H1 (cell line): ENCODE measurements at regions not wholly inside any gene's neighbourhood (a gene's known extent, or its start where the extent isn't known, plus 50 kb on each side); places are given as distances from the start of the nearest gene placed in this dataset.

Experiments
- CTCF ChIA-PET: fragments of 300-600 bp; sonication (Branson Sonifier 250); formaldehyde crosslinking; loops from one replicate; lab custom pipeline; 2021; ENCODE audit not compliant: partially characterized antibody; lab: Charles Lee
- POLR2A ChIA-PET: fragments of 300-600 bp; sonication (Branson Sonifier 250); formaldehyde crosslinking; loops from one replicate; lab custom pipeline; 2021; ENCODE audit warnings: inconsistent platforms; ENCODE audit not compliant: partially characterized antibody; lab: Charles Lee
- DNase-seq, 2 experiments: peaks; one replicate each; pipeline versions ENCODE4 v3.0.0 to v3.0.0-alpha.2; 2010 to 2022; ENCODE audit warnings: low spot score in 2 of 2, low read depth in 1 of 2, mixed read lengths in 1 of 2
- FAIRE-seq: peaks from 2 replicates; lab custom pipeline; 2011; peaks lifted over from hg19 to GRCh38; lab: Jason Lieb, UNC
- H2AFZ ChIP-seq: 2 replicates; pipeline ENCODE4 v1.8.1; 2012; ENCODE audit warnings: low read length, inconsistent platforms
- H2AK5ac ChIP-seq: 2 replicates; pipeline ENCODE4 v1.6.1; 2013; ENCODE audit warnings: low read depth, low read length
- H2BK120ac ChIP-seq: replicated peaks from 2 replicates; pipeline ENCODE3; 2013; ENCODE audit warnings: low read depth, low read length, inconsistent platforms
- H2BK12ac ChIP-seq: 2 replicates; pipeline ENCODE4 v1.6.1; 2013; ENCODE audit warnings: low read depth, low read length
- H2BK15ac ChIP-seq: 2 replicates; pipeline ENCODE4 v1.6.1; 2013; ENCODE audit warnings: low read length
- H2BK20ac ChIP-seq: 2 replicates; pipeline ENCODE4 v1.6.1; 2013; ENCODE audit warnings: low read length
- H2BK5ac ChIP-seq: 2 replicates; pipeline ENCODE4 v1.6.1; 2013; ENCODE audit warnings: low read depth, low read length
- H3K14ac ChIP-seq: 2 replicates; pipeline ENCODE4 v1.6.1; 2013; ENCODE audit warnings: inconsistent platforms; ENCODE audit not compliant: insufficient read length
- H3K18ac ChIP-seq: 2 replicates; pipeline ENCODE4 v1.6.1; 2013; ENCODE audit warnings: low read length; ENCODE audit errors: extremely low read depth
- H3K23ac ChIP-seq: 2 replicates; pipeline ENCODE4 v1.6.1; 2013; ENCODE audit warnings: inconsistent platforms; ENCODE audit not compliant: insufficient read length
- H3K23me2 ChIP-seq: 2 replicates; pipeline ENCODE4 v1.6.1; 2013; ENCODE audit warnings: low read depth, low read length
- H3K27ac ChIP-seq: 2 replicates; pipeline ENCODE4 v1.6.1; 2011; ENCODE audit warnings: low read depth, low read length, inconsistent platforms
- H3K27me3 ChIP-seq, 4 experiments: replicated peaks in 1 of 4; 1 replicate in 1 of 4; 2 replicates in 3 of 4; pipeline versions ENCODE4 v1.6.1 to v1.8.1; 2011 to 2013; ENCODE audit warnings: low read length in 3 of 4, mild to moderate bottlenecking in 3 of 4, inconsistent platforms in 2 of 4, mixed read lengths in 2 of 4, moderate library complexity in 1 of 4; ENCODE audit not compliant: control insufficient read depth in 3 of 4, insufficient read depth in 3 of 4; ENCODE audit errors: extremely low read depth in 1 of 4
- H3K36me3 ChIP-seq, 4 experiments: 2 replicates each; pipeline versions ENCODE4 v1.6.1 to v1.8.1; 2011 to 2013; ENCODE audit warnings: mild to moderate bottlenecking in 4 of 4, low read length in 3 of 4, moderate library complexity in 2 of 4, control low read depth in 1 of 4, inconsistent platforms in 1 of 4; ENCODE audit not compliant: insufficient read depth in 4 of 4, control insufficient read depth in 2 of 4
- H3K4ac ChIP-seq: replicated peaks from 2 replicates; pipeline ENCODE3; 2013; ENCODE audit warnings: low read length, low read depth, mixed read lengths, inconsistent platforms; ENCODE audit not compliant: insufficient read length
- H3K4me1 ChIP-seq, 4 experiments: replicated peaks in 1 of 4; 1 replicate in 1 of 4; 2 replicates in 3 of 4; pipeline versions ENCODE4 v1.6.1 to v1.8.1; 2011 to 2013; ENCODE audit warnings: low read length in 3 of 4, inconsistent platforms in 2 of 4, mixed read lengths in 1 of 4; ENCODE audit not compliant: insufficient read depth in 4 of 4, control insufficient read depth in 3 of 4
- H3K4me2 ChIP-seq, 2 experiments: 2 replicates each; pipeline versions ENCODE4 v1.6.1 to v1.8.1; 2011 to 2013; ENCODE audit warnings: low read depth in 2 of 2, low read length in 2 of 2, control low read depth in 1 of 2, inconsistent platforms in 1 of 2, mild to moderate bottlenecking in 1 of 2; ENCODE audit not compliant: insufficient read depth in 1 of 2
- H3K4me3 ChIP-seq, 4 experiments: fragments of 200-600, 300-600 bp in 1 of 4; sonication (generic), shearing (Covaris generic), sonication (Bioruptor Twin) in 1 of 4; 2 replicates each; pipeline versions ENCODE4 v1.5.1 to v1.8.1; 2011 to 2016; ENCODE audit warnings: low read length in 4 of 4, low read depth in 3 of 4, control low read depth in 2 of 4, inconsistent platforms in 2 of 4, mild to moderate bottlenecking in 2 of 4, mixed read lengths in 1 of 4, moderate library complexity in 1 of 4; ENCODE audit not compliant: insufficient read depth in 2 of 4; ENCODE audit errors: extremely low read depth in 1 of 4
- H3K56ac ChIP-seq: replicated peaks from 2 replicates; pipeline ENCODE3; 2013; ENCODE audit warnings: low read depth, mild to moderate bottlenecking, mixed read lengths, low read length, inconsistent platforms; ENCODE audit not compliant: insufficient read length
- H3K79me1 ChIP-seq: 2 replicates; pipeline ENCODE4 v1.6.1; 2013; ENCODE audit warnings: low read depth, low read length, control low read depth
- H3K79me2 ChIP-seq, 2 experiments: 2 replicates each; pipeline versions ENCODE4 v1.6.1 to v1.8.1; 2012 to 2013; ENCODE audit warnings: low read length in 2 of 2, mild to moderate bottlenecking in 2 of 2, inconsistent platforms in 1 of 2; ENCODE audit not compliant: insufficient read depth in 2 of 2, control insufficient read depth in 1 of 2
- H3K9ac ChIP-seq, 4 experiments: replicated peaks in 1 of 4; 1 replicate in 1 of 4; 2 replicates in 3 of 4; pipeline versions ENCODE4 v1.6.1 to v1.8.1; 2011 to 2013; ENCODE audit warnings: low read depth in 3 of 4, low read length in 3 of 4, control low read depth in 2 of 4, mild to moderate bottlenecking in 2 of 4, moderate library complexity in 2 of 4, inconsistent platforms in 1 of 4; ENCODE audit errors: extremely low read depth in 1 of 4
- H3K9me3 ChIP-seq, 2 experiments: 2 replicates each; pipeline versions ENCODE4 v1.6.1 to v1.8.1; 2012 to 2013; ENCODE audit warnings: mild to moderate bottlenecking in 2 of 2, moderate library complexity in 2 of 2, control low read depth in 1 of 2, inconsistent platforms in 1 of 2, low read depth in 1 of 2, low read length in 1 of 2, mixed read lengths in 1 of 2; ENCODE audit not compliant: insufficient read depth in 2 of 2
- H4K20me1 ChIP-seq, 2 experiments: replicated peaks in 1 of 2; 2 replicates each; pipeline versions ENCODE3 to v1.8.1; 2011 to 2013; ENCODE audit warnings: inconsistent platforms in 2 of 2, low read length in 2 of 2, mild to moderate bottlenecking in 1 of 2; ENCODE audit not compliant: insufficient read depth in 2 of 2, control insufficient read depth in 1 of 2
- H4K5ac ChIP-seq: 2 replicates; pipeline ENCODE4 v1.6.1; 2013; ENCODE audit warnings: low read length, low read depth, mixed read lengths, inconsistent platforms; ENCODE audit not compliant: insufficient read length
- H4K8ac ChIP-seq: 2 replicates; pipeline ENCODE4 v1.8.0; 2013; ENCODE audit warnings: mild to moderate bottlenecking, moderate library complexity, low read length, inconsistent platforms; ENCODE audit not compliant: insufficient read depth; ENCODE audit errors: extremely low read depth
- H4K91ac ChIP-seq: replicated peaks from 2 replicates; pipeline ENCODE3; 2013; ENCODE audit warnings: low read length, mixed read lengths, inconsistent platforms; ENCODE audit not compliant: insufficient read length
- ASH2L ChIP-seq: fragments of 200-600, 300-600 bp; sonication (generic); IDR thresholded peaks from one replicate; pipeline ENCODE4 v1.7.1; 2017; ENCODE audit warnings: low read length
- EGR1 ChIP-seq: IDR thresholded peaks from 2 replicates; pipeline ENCODE4 v1.6.1; 2011; ENCODE audit warnings: low read depth, low read length, borderline replicate concordance
- EP300 ChIP-seq, 2 experiments: IDR thresholded peaks; 1 replicate in 1 of 2; 2 replicates in 1 of 2; pipeline ENCODE4 v1.6.1; 2011 to 2012; ENCODE audit warnings: low read depth in 2 of 2, low read length in 2 of 2, mild to moderate bottlenecking in 2 of 2, borderline replicate concordance in 1 of 2, inconsistent platforms in 1 of 2, moderate library complexity in 1 of 2
- KDM4A ChIP-seq: IDR thresholded peaks from one replicate; pipeline ENCODE4 v1.7.1; 2012; ENCODE audit warnings: low read depth, mild to moderate bottlenecking, moderate library complexity, low read length, inconsistent platforms; ENCODE audit not compliant: severe bottlenecking
- RNF2 ChIP-seq: fragments of 200-900, 300-1000 bp; sonication (generic); IDR thresholded peaks from 2 replicates; pipeline ENCODE4 v1.7.1; 2016; ENCODE audit warnings: borderline replicate concordance, low read depth, mild to moderate bottlenecking, antibody characterized with exemption, low read length; ENCODE audit not compliant: poor library complexity, severe bottlenecking; ENCODE audit errors: missing control alignments
- SAP30 ChIP-seq: fragments of 300-600 bp; sonication (generic); IDR thresholded peaks from 2 replicates; pipeline ENCODE4 v1.7.1; 2012; ENCODE audit warnings: low read length, moderate library complexity, mild to moderate bottlenecking, inconsistent platforms; ENCODE audit not compliant: insufficient read depth, insufficient replicate concordance
- SUZ12 ChIP-seq: fragments of 200-600 bp; sonication (generic); IDR thresholded peaks from 2 replicates; pipeline ENCODE4 v1.6.1; 2012; ENCODE audit warnings: mild to moderate bottlenecking, inconsistent platforms, low read length, moderate library complexity, mixed read lengths
- TCF12 ChIP-seq: IDR thresholded peaks from 2 replicates; pipeline ENCODE4 v1.6.1; 2011; ENCODE audit warnings: low read depth, mild to moderate bottlenecking, low read length
- WGBS, 2 experiments: shearing (Covaris generic) in 1 of 2; methylation state at CpG; one replicate each; pipeline versions ENCODE4 v1.1.6 to v1.1.7; 2013 to 2015; ENCODE audit warnings: low lambda C conversion rate in 2 of 2, mixed read lengths in 2 of 2, inconsistent platforms in 1 of 2, low coverage in 1 of 2, missing lambda C conversion rate in 1 of 2; ENCODE audit not compliant: insufficient replicate concordance in 2 of 2, insufficient coverage in 1 of 2, insufficient read length in 1 of 2; ENCODE audit errors: extremely low coverage in 1 of 2, missing lambda C conversion rate in 1 of 2; 5-methylcytosine and 5-hydroxymethylcytosine counted together
- TF ChIP-seq, protein P1 (sequence below): IDR thresholded peaks from 2 replicates; pipeline ENCODE4 v1.6.1; 2011; ENCODE audit warnings: low read depth, mild to moderate bottlenecking, low read length; ENCODE audit not compliant: insufficient read depth
- TF ChIP-seq, protein P2 (sequence below), 3 experiments: IDR thresholded peaks; 1 replicate in 2 of 3; 2 replicates in 1 of 3; pipeline versions ENCODE4 v1.5.1 to v1.6.1; 2011; ENCODE audit warnings: low read length in 3 of 3, mild to moderate bottlenecking in 3 of 3, inconsistent platforms in 2 of 3, low read depth in 1 of 3, moderate library complexity in 1 of 3; ENCODE audit not compliant: insufficient read depth in 1 of 3; ENCODE audit errors: control extremely low read depth in 1 of 3

DNA sequence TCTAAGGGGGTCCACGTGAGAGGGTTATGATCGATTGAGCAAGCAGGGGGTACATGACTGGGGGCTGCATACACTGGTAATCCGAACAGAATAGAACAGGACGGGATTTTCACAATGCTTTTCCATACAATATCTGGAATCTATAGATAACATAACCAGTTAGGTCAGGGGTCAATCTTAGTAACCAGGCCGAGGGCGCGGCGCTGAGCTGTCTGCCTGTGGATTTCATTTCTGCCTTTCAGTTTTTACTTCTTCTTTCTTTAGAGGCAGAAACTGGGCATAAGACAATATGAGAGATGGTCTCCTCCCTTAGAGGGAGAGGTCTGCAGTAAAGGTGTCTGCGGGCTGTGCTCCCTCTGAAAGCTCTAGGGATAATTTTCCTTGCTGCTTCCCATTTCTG is 261.3 kb downstream of the XXYLT1 start:
- FAIRE-seq, result no peak
- H3K4ac ChIP-seq, result no peak overlapping the region
- H4K5ac ChIP-seq, result no peak overlapping the region
- H3K56ac ChIP-seq, result no peak overlapping the region
- no peak overlapping the region for H3K4me2 ChIP-seq
- H3K23me2 ChIP-seq, result no peaks in the 10 kb centered on the region
- H4K8ac ChIP-seq, result no peak overlapping the region
- CTCF ChIA-PET, result interaction anchor here (0.7 to 1.7 kb wide), 5 partner anchors 21 to 327 kb away, joined by 3 to 6 read pairs (median 4); no protein-coding TSS in a partner anchor
- no peaks in the 10 kb centered on the region for H3K27me3 ChIP-seq
- H3K9me3 ChIP-seq, result peaks cover 7% of the 10 kb centered on the region in 2 experiments
- no peaks in the 10 kb centered on the region for H3K36me3 ChIP-seq
- no peak overlapping the region for H3K9ac ChIP-seq
- no peak overlapping the region for H4K91ac ChIP-seq
- no peaks in the 10 kb centered on the region for H4K20me1 ChIP-seq
- no peak overlapping the region for H2BK120ac ChIP-seq
- no peak overlapping the region for H2AFZ ChIP-seq
- H3K23ac ChIP-seq, result no peak overlapping the region
- no peaks in the 10 kb centered on the region for H3K79me1 ChIP-seq
- H2BK5ac ChIP-seq, result no peak overlapping the region
- DNase-seq, result no peak
- peaks cover 0 to 6% (median 2%) of the 10 kb centered on the region in 4 experiments; a peak in 4 of 7 replicates for H3K4me1 ChIP-seq
- POLR2A ChIA-PET, result no interaction called here
- H3K27ac ChIP-seq, result no peak overlapping the region
- no peak overlapping the region for H2BK20ac ChIP-seq
- H3K4me3 ChIP-seq, result no peak overlapping the region
- no peak overlapping the region for H2AK5ac ChIP-seq
- H3K18ac ChIP-seq, result no peak overlapping the region
- H3K14ac ChIP-seq, result no peak overlapping the region
- H2BK15ac ChIP-seq, result no peak overlapping the region
- no peak overlapping the region for H2BK12ac ChIP-seq
- H3K79me2 ChIP-seq, result no peaks in the 10 kb centered on the region
- 88% methylated on average over 9 of the region's 9 CpGs; no CpG with 5 or more reads in 1 of the 2 experiments for WGBS, 2 experiments
- TF ChIP-seq, protein P1, sequence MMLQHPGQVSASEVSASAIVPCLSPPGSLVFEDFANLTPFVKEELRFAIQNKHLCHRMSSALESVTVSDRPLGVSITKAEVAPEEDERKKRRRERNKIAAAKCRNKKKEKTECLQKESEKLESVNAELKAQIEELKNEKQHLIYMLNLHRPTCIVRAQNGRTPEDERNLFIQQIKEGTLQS, result no peak
- TF ChIP-seq KDM4A, result no peak
- no peak for TF ChIP-seq EGR1
- TF ChIP-seq, protein P2, sequence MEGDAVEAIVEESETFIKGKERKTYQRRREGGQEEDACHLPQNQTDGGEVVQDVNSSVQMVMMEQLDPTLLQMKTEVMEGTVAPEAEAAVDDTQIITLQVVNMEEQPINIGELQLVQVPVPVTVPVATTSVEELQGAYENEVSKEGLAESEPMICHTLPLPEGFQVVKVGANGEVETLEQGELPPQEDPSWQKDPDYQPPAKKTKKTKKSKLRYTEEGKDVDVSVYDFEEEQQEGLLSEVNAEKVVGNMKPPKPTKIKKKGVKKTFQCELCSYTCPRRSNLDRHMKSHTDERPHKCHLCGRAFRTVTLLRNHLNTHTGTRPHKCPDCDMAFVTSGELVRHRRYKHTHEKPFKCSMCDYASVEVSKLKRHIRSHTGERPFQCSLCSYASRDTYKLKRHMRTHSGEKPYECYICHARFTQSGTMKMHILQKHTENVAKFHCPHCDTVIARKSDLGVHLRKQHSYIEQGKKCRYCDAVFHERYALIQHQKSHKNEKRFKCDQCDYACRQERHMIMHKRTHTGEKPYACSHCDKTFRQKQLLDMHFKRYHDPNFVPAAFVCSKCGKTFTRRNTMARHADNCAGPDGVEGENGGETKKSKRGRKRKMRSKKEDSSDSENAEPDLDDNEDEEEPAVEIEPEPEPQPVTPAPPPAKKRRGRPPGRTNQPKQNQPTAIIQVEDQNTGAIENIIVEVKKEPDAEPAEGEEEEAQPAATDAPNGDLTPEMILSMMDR (IDR thresholded peaks at IDR 0.05; ENCODE audit: control extremely low read depth in 1 of 3, insufficient read depth in 1 of 3, low read depth in 1 of 3, low read length in 3 of 3), result no peak
- no peak for TF ChIP-seq SAP30
- TF ChIP-seq EP300 (IDR thresholded peaks at IDR 0.05; ENCODE audit: borderline replicate concordance in 1 of 2, low read depth in 2 of 2, low read length in 2 of 2), result no peak
- no peak for TF ChIP-seq SUZ12
- TF ChIP-seq TCF12, result no peak
- TF ChIP-seq RNF2, result no peak
- TF ChIP-seq ASH2L, result no peak
